Esophagus muscularis mucosa (tissue), 4 donors: ENCODE measurements at regions not wholly inside any gene's neighbourhood (a gene's known extent, or its start where the extent isn't known, plus 50 kb on each side); places are given as distances from the start of the nearest gene placed in this dataset.
"Not testable (repeated sequence)": the region's sequence is repeated elsewhere in the genome, so short reads cannot be mapped to it uniquely, and the experiment has no call there.

ENCODE experiments used
- DNase-seq: peaks from one replicate; pipeline ENCODE4 v3.0.0-alpha.2; 2017; ENCODE audit errors: extremely low spot score
- H3K27ac ChIP-seq, 4 donors: fragments of 200-600 bp; sonication (generic); replicated peaks in 1 of 4; 1 replicate in 3 of 4; 2 replicates in 1 of 4; pipeline ENCODE4 v1.5.1; 2016 to 2019; ENCODE audit warnings: mild to moderate bottlenecking in 1 of 4
- H3K27me3 ChIP-seq, 4 donors: fragments of 200-600 bp; sonication (generic); one replicate each; pipeline versions ENCODE4 v1.5.1 to v1.6.0; 2016 to 2019
- H3K36me3 ChIP-seq, 4 donors: fragments of 200-600 bp; sonication (generic); one replicate each; pipeline ENCODE4 v1.5.1; 2016 to 2019
- H3K4me1 ChIP-seq, 4 donors: fragments of 200-600 bp; sonication (generic); one replicate each; pipeline ENCODE4 v1.5.1; 2016 to 2019
- H3K4me3 ChIP-seq, 4 donors: fragments of 200-600 bp; sonication (generic); 1 replicate in 2 of 4; 2 replicates in 2 of 4; pipeline ENCODE4 v1.5.1; 2016 to 2019; ENCODE audit warnings: mild to moderate bottlenecking in 4 of 4, moderate library complexity in 1 of 4
- H3K9me3 ChIP-seq, 4 donors: fragments of 200-600 bp; sonication (generic); 1 replicate in 3 of 4; 2 replicates in 1 of 4; pipeline ENCODE4 v1.5.1; 2016 to 2019
- CTCF ChIP-seq, 3 experiments: fragments of 200-600 bp in 2 of 3; fragments of 450-650 bp in 1 of 3; sonication (generic) in 2 of 3; IDR thresholded peaks; one replicate each; pipeline ENCODE4 v1.5.1; 2017 to 2019; ENCODE audit warnings: antibody characterized with exemption in 3 of 3, mild to moderate bottlenecking in 2 of 3, moderate library complexity in 1 of 3
- EP300 ChIP-seq: sonication (generic); formaldehyde crosslinking; IDR thresholded peaks from one replicate; pipeline ENCODE4 v1.6.1; 2017; ENCODE audit warnings: antibody characterized with exemption
- POLR2A ChIP-seq: fragments of 450-650 bp; IDR thresholded peaks from one replicate; pipeline ENCODE4 v1.6.1; 2017; ENCODE audit warnings: antibody characterized with exemption, moderate library complexity, mild to moderate bottlenecking, low read depth
- POLR2AphosphoS5 ChIP-seq, 2 donors: sonication (generic); formaldehyde crosslinking; IDR thresholded peaks; one replicate each; pipeline ENCODE4 v1.6.1; 2017; ENCODE audit warnings: antibody characterized with exemption in 2 of 2
- WGBS: methylation state at CpG from one replicate; pipeline ENCODE4 v1.1.5; 2018; 5-methylcytosine and 5-hydroxymethylcytosine counted together
- intact Hi-C: fragments of 100-400 bp; cut with DNase I; formaldehyde crosslinking; loops from one replicate; pipeline ENCODE4 v1.15.1; 2023

- H3K4me3 ChIP-seq = no peak overlapping the region
- no peaks in the 10 kb centered on the region for H3K36me3 ChIP-seq
- H3K27ac ChIP-seq = no peak overlapping the region
- WGBS = 77% methylated on average over 5 of the region's 6 CpGs
- no peak for DNase-seq
- no peaks in the 10 kb centered on the region for H3K27me3 ChIP-seq
- peaks cover 0 to 12% (median 9%) of the 10 kb centered on the region in 4 donors for H3K9me3 ChIP-seq
- peaks cover 0 to 44% (median 29%) of the 10 kb centered on the region in 4 donors for H3K4me1 ChIP-seq
- intact Hi-C loops = no loop called here
- TF ChIP-seq POLR2AphosphoS5 (IDR thresholded peaks at IDR 0.05) (no peak), EP300 (no peak), CTCF (IDR thresholded peaks at IDR 0.05) (no peak), POLR2A (no peak)
These were observed 81.4 kb upstream of the NCOR2 start for GRCh38 chr12:124648710-124649384.

GRCh38 chr12:124647316-124647715, 79.9 kb upstream of the NCOR2 start:
- peaks cover 0 to 12% (median 9%) of the 10 kb centered on the region in 4 donors for H3K9me3 ChIP-seq
- intact Hi-C loops = no loop called here
- TF ChIP-seq EP300 (no peak), CTCF (IDR thresholded peaks at IDR 0.05) (no peak), POLR2A (no peak), POLR2AphosphoS5 (IDR thresholded peaks at IDR 0.05) (no peak)
- peaks cover 0 to 29% (median 19%) of the 10 kb centered on the region in 4 donors for H3K4me1 ChIP-seq
- 100% methylated on average over 5 of the region's 6 CpGs for WGBS
- no peaks in the 10 kb centered on the region for H3K36me3 ChIP-seq
- no peak overlapping the region for H3K27ac ChIP-seq
- no peak overlapping the region for H3K4me3 ChIP-seq
- DNase-seq = no peak
- H3K27me3 ChIP-seq = no peaks in the 10 kb centered on the region

GRCh38 chr12:124646385-124647230, 79.2 kb upstream of the NCOR2 start:
- H3K27me3 ChIP-seq = no peaks in the 10 kb centered on the region
- no peak for DNase-seq
- H3K4me1 ChIP-seq = peaks cover 0 to 22% (median 17%) of the 10 kb centered on the region in 4 donors
- peak overlapping the region in 2 of 4 donors; percentile 52 to 58 for H3K27ac ChIP-seq
- intact Hi-C loops = no loop called here
- H3K4me3 ChIP-seq = peak overlapping the region; percentile 15 to 25 (median 24)
- TF ChIP-seq POLR2A (no peak), CTCF (IDR thresholded peaks at IDR 0.05) (no peak), EP300 (no peak), POLR2AphosphoS5 (IDR thresholded peaks at IDR 0.05) (no peak)
- WGBS = 46% methylated on average over 17 of the region's 34 CpGs
- H3K9me3 ChIP-seq = peaks cover 0 to 12% (median 9%) of the 10 kb centered on the region in 4 donors
- H3K36me3 ChIP-seq = no peaks in the 10 kb centered on the region

GRCh38 chr12:124645530-124646244, 78.3 kb upstream of the NCOR2 start:
- Histone ChIP-seq H3K9me3 (peaks cover 0 to 12% (median 9%) of the 10 kb centered on the region in 4 donors), H3K36me3 (no peaks in the 10 kb centered on the region), H3K4me3 (no peak overlapping the region), H3K27ac (peak overlapping the region in 1 of 4 donors; percentile 58), H3K27me3 (no peaks in the 10 kb centered on the region), H3K4me1 (peaks cover 0 to 15% (median 13%) of the 10 kb centered on the region in 4 donors)
- WGBS = 79% methylated on average over 18 of the region's 18 CpGs
- no peak for TF ChIP-seq CTCF (IDR thresholded peaks at IDR 0.05)
- TF ChIP-seq POLR2A = no peak
- no peak for TF ChIP-seq POLR2AphosphoS5 (IDR thresholded peaks at IDR 0.05)
- TF ChIP-seq EP300 = no peak
- intact Hi-C loops = no loop called here
- no peak for DNase-seq

GRCh38 chr12:124643768-124644167, 76.4 kb upstream of the NCOR2 start:
- H3K4me3 ChIP-seq, H3K27ac ChIP-seq, H3K36me3 ChIP-seq, H3K9me3 ChIP-seq, DNase-seq, H3K27me3 ChIP-seq, intact Hi-C loops: not testable (repeated sequence)
- H3K4me1 ChIP-seq = peaks cover 0 to 30% (median 26%) of the 10 kb centered on the region in 4 donors
- WGBS = 93% methylated on average over 6 of the region's 6 CpGs
